GM21423 (cell line): ENCODE measurements at regions not wholly inside any gene's neighbourhood (a gene's known extent, or its start where the extent isn't known, plus 50 kb on each side); places are given as distances from the start of the nearest gene placed in this dataset.

Experiments
- ATAC-seq: cut with Tn5 transposase; IDR thresholded peaks from one replicate; pipeline ENCODE4 v1.9.1; 2021; ENCODE audit warnings: mild to moderate bottlenecking, moderate library complexity; ENCODE audit not compliant: unreplicated experiment

DNA sequence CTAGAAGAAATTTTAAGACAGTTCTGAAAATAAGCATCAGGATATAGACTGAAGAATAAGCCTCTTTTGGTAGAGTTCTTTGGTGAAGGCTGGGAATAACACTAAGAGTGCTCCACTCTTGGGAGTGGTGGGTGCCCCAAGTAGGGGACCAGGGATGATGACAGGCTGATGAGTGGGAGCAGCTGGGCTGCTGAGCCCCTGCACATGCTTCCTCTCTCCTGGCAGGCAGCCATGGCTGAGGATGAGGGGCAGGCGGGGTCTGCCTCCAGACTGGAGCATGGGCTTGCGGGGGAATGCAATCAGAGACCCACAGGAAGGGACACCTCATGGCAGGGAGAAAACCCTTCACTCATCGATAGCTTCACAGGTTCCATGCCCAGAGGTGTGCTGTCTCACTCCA is 72.6 kb upstream of the RORA start:
- no peak for ATAC-seq

- no peak for ATAC-seq
Observed at GRCh38 chr15:61299075-61299763, 70.1 kb upstream of the RORA start.

DNA sequence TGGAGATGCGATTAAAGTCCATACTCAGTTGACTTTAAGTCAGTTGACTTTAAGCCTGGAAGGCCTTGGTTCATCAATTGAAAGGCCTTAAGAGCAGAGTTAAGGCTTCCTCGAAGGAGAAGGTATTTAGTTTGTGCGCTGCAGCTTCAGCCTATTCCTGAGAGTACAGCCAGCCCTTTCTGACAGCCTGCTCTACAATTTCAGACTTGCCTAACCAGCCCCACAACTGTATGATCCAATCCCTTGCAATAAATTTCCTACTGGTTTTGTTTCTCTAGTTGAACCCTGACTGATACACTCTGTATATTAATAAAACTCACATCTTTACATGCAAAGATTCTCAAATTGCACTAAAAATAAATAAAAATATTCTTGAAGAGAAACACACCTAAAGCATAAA is 66.1 kb upstream of the RORA start:
- no peak for ATAC-seq

DNA sequence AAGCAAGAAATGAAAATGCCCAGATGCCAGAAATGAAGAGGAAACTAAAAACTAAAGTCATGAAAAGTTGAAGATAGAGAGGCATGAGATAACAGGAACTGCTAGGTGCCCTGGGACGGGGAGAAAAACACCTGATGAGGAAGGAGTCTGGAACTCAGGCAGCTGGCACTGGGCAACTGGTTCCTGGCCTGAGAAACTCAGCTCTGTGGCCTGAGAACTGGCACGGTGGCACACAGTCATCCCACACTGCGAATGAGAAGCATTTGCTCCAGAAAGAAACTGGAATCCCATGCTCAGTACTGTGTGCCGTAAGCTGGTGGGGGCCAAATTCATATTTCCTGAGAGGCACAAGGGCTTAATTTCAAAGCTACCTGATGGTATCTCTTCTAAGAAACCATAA is 53.6 kb upstream of the RORA start:
- no peak for ATAC-seq

GRCh38 chr15:61281328-61281727 is 52.2 kb upstream of the RORA start:
- ATAC-seq = no peak
